ENCODE measurements at regions not wholly inside any gene's neighbourhood (a gene's known extent, or its start where the extent isn't known, plus 50 kb on each side); places are given as distances from the start of the nearest gene placed in this dataset.

DNA sequence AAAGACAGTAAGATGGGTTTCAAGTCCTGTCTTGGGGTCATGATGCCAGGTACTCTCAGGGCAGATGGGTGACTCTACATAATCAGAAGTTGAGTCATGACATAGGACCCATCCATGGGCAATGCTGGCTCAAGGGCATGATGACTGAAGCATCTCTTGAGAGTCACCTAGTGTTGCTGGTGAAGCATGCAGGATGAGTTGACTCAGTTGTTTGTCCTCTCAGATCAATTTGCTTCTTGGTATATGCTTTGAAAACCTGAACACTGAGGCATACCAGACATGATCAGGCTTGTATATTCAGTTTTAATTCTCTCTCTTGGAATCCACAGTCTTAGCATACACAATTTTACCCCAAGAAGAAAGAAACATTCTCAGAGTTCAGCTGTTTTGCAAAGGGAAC is 658.9 kb upstream of the NXPH2 start:
- H3K27ac ChIP-seq (ENCODE audit: low read depth in 1 of 2, low read length in 2 of 2) = no peak overlapping the region
- no peak overlapping the region for H3K4me3 ChIP-seq (ENCODE audit: low read depth in 1 of 3, low read length in 3 of 3)
- TF ChIP-seq, protein P1, sequence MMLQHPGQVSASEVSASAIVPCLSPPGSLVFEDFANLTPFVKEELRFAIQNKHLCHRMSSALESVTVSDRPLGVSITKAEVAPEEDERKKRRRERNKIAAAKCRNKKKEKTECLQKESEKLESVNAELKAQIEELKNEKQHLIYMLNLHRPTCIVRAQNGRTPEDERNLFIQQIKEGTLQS (IDR thresholded peaks at IDR 0.05) = no peak
- TF ChIP-seq FOXA2 (IDR thresholded peaks at IDR 0.05) (no peak), RAD21 (IDR thresholded peaks at IDR 0.05) (no peak), NR2F2 (IDR thresholded peaks at IDR 0.05) (no peak), FOXA1 (IDR thresholded peaks at IDR 0.05) (no peak)
- TF ChIP-seq, protein P2, sequence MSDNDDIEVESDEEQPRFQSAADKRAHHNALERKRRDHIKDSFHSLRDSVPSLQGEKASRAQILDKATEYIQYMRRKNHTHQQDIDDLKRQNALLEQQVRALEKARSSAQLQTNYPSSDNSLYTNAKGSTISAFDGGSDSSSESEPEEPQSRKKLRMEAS (IDR thresholded peaks at IDR 0.05) = no peak
- no peak for DNase-seq (ENCODE audit: low spot score)
- no peaks in the 10 kb centered on the region for H3K4me1 ChIP-seq (ENCODE audit: control insufficient read depth in 4 of 4, insufficient read depth in 4 of 4, low read length in 3 of 4)
- no peak overlapping the region for H3K9ac ChIP-seq (ENCODE audit: low read depth in 1 of 2, low read length in 2 of 2)
- H3K9me3 ChIP-seq (ENCODE audit: control insufficient read depth in 4 of 4, low read length in 3 of 4) = no peaks in the 10 kb centered on the region
- H3K36me3 ChIP-seq (ENCODE audit: control insufficient read depth in 4 of 4, insufficient read depth in 3 of 4, low read depth in 1 of 4, low read length in 3 of 4) = no peaks in the 10 kb centered on the region
- H3K27me3 ChIP-seq (ENCODE audit: control insufficient read depth in 4 of 4, insufficient read depth in 4 of 4, low read length in 3 of 4) = no peaks in the 10 kb centered on the region

DNA sequence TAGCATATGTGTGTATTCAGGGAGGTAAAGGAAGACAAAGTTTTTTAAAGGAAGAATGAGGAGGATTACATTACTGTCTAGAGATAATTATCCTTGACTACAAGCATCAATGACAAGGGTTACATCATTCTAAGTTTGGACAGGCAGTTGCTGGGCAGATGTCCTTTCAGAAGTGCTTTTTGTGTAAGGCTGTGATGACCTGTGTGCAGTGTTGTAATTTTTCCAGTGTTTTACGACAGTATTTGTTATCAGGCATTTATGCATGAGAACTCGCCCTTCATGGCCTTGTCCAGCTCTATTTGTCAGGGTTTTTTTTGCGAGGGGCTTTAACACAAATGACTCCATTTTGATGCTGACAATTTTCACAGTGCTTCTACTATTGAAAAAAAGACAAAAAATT is 658.3 kb upstream of the NXPH2 start:
- Histone ChIP-seq H3K27ac (ENCODE audit: low read depth in 1 of 2, low read length in 2 of 2) (no peak overlapping the region), H3K4me1 (ENCODE audit: control insufficient read depth in 4 of 4, insufficient read depth in 4 of 4, low read length in 3 of 4) (no peaks in the 10 kb centered on the region), H3K4me3 (ENCODE audit: low read depth in 1 of 3, low read length in 3 of 3) (no peak overlapping the region), H3K9ac (ENCODE audit: low read depth in 1 of 2, low read length in 2 of 2) (no peak overlapping the region), H3K36me3 (ENCODE audit: control insufficient read depth in 4 of 4, insufficient read depth in 3 of 4, low read depth in 1 of 4, low read length in 3 of 4) (no peaks in the 10 kb centered on the region), H3K9me3 (ENCODE audit: control insufficient read depth in 4 of 4, low read length in 3 of 4) (no peaks in the 10 kb centered on the region), H3K27me3 (ENCODE audit: control insufficient read depth in 4 of 4, insufficient read depth in 4 of 4, low read length in 3 of 4) (no peaks in the 10 kb centered on the region)
- no peak for DNase-seq (ENCODE audit: low spot score)
- 62% methylated on average over 3 of the region's 3 CpGs for WGBS
- TF ChIP-seq, protein P3, sequence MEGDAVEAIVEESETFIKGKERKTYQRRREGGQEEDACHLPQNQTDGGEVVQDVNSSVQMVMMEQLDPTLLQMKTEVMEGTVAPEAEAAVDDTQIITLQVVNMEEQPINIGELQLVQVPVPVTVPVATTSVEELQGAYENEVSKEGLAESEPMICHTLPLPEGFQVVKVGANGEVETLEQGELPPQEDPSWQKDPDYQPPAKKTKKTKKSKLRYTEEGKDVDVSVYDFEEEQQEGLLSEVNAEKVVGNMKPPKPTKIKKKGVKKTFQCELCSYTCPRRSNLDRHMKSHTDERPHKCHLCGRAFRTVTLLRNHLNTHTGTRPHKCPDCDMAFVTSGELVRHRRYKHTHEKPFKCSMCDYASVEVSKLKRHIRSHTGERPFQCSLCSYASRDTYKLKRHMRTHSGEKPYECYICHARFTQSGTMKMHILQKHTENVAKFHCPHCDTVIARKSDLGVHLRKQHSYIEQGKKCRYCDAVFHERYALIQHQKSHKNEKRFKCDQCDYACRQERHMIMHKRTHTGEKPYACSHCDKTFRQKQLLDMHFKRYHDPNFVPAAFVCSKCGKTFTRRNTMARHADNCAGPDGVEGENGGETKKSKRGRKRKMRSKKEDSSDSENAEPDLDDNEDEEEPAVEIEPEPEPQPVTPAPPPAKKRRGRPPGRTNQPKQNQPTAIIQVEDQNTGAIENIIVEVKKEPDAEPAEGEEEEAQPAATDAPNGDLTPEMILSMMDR (IDR thresholded peaks at IDR 0.05; ENCODE audit: low read depth, low read length, missing input control) = no peak
- TF ChIP-seq, protein P4, sequence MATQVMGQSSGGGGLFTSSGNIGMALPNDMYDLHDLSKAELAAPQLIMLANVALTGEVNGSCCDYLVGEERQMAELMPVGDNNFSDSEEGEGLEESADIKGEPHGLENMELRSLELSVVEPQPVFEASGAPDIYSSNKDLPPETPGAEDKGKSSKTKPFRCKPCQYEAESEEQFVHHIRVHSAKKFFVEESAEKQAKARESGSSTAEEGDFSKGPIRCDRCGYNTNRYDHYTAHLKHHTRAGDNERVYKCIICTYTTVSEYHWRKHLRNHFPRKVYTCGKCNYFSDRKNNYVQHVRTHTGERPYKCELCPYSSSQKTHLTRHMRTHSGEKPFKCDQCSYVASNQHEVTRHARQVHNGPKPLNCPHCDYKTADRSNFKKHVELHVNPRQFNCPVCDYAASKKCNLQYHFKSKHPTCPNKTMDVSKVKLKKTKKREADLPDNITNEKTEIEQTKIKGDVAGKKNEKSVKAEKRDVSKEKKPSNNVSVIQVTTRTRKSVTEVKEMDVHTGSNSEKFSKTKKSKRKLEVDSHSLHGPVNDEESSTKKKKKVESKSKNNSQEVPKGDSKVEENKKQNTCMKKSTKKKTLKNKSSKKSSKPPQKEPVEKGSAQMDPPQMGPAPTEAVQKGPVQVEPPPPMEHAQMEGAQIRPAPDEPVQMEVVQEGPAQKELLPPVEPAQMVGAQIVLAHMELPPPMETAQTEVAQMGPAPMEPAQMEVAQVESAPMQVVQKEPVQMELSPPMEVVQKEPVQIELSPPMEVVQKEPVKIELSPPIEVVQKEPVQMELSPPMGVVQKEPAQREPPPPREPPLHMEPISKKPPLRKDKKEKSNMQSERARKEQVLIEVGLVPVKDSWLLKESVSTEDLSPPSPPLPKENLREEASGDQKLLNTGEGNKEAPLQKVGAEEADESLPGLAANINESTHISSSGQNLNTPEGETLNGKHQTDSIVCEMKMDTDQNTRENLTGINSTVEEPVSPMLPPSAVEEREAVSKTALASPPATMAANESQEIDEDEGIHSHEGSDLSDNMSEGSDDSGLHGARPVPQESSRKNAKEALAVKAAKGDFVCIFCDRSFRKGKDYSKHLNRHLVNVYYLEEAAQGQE (IDR thresholded peaks at IDR 0.05) = no peak
- TF ChIP-seq, protein P1 (IDR thresholded peaks at IDR 0.05) = no peak
- TF ChIP-seq JUND (IDR thresholded peaks at IDR 0.05) (no peak), RXRA (IDR thresholded peaks at IDR 0.05) (no peak), GABPA (IDR thresholded peaks at IDR 0.05 in 1 of 2, conservative IDR thresholded peaks at IDR 0.05 in 1 of 2) (no peak), RAD21 (IDR thresholded peaks at IDR 0.05) (no peak), TAF1 (conservative IDR thresholded peaks at IDR 0.05) (no peak), HNF4A (conservative IDR thresholded peaks at IDR 0.05) (no peak), YY1 (IDR thresholded peaks at IDR 0.05) (no peak), NR2F2 (IDR thresholded peaks at IDR 0.05) (no peak)
- TF ChIP-seq, protein P2 (IDR thresholded peaks at IDR 0.05) = no peak

Measured in liver (tissue), 8 donors.